Endothelial cell (in vitro differentiated cells): ENCODE measurements at regions not wholly inside any gene's neighbourhood (a gene's known extent, or its start where the extent isn't known, plus 50 kb on each side); places are given as distances from the start of the nearest gene placed in this dataset.

Source experiments
- DNase-seq: peaks from one replicate; pipeline ENCODE4 v3.0.0; 2021; ENCODE audit warnings: low spot score
- H3K27ac Mint-ChIP-seq: one replicate; pipeline ENCODE4 v1.8.0; 2021; ENCODE audit warnings: mixed read lengths, inconsistent platforms; ENCODE audit not compliant: unreplicated experiment
- H3K27me3 Mint-ChIP-seq: one replicate; pipeline ENCODE4 v1.8.0; 2021; ENCODE audit warnings: mild to moderate bottlenecking, moderate library complexity, mixed read lengths, inconsistent platforms; ENCODE audit not compliant: unreplicated experiment
- H3K36me3 Mint-ChIP-seq: one replicate; pipeline ENCODE4 v1.8.0; 2021; ENCODE audit warnings: mild to moderate bottlenecking, low read depth, mixed read lengths, inconsistent platforms; ENCODE audit not compliant: unreplicated experiment
- H3K4me1 Mint-ChIP-seq: one replicate; pipeline ENCODE4 v1.8.0; 2021; ENCODE audit warnings: mild to moderate bottlenecking, mixed read lengths, inconsistent platforms; ENCODE audit not compliant: unreplicated experiment
- H3K4me3 Mint-ChIP-seq: one replicate; pipeline ENCODE4 v1.8.0; 2021; ENCODE audit warnings: mild to moderate bottlenecking, mixed read lengths, inconsistent platforms; ENCODE audit not compliant: unreplicated experiment
- H3K9me3 Mint-ChIP-seq: one replicate; pipeline ENCODE4 v1.8.0; 2021; ENCODE audit warnings: mixed read lengths, inconsistent platforms; ENCODE audit not compliant: unreplicated experiment
- CTCF ChIP-seq: fragments of 200-600 bp; sonication (generic); IDR thresholded peaks from one replicate; pipeline ENCODE4 v1.5.0; 2021; ENCODE audit warnings: antibody characterized with exemption; ENCODE audit not compliant: unreplicated experiment

- H3K9me3 Mint-ChIP-seq = no peaks in the 10 kb centered on the region
- no peak overlapping the region for H3K4me3 Mint-ChIP-seq
These were observed 358.0 kb downstream of the FGF9 start for GRCh38 chr13:22028831-22029230.

DNA sequence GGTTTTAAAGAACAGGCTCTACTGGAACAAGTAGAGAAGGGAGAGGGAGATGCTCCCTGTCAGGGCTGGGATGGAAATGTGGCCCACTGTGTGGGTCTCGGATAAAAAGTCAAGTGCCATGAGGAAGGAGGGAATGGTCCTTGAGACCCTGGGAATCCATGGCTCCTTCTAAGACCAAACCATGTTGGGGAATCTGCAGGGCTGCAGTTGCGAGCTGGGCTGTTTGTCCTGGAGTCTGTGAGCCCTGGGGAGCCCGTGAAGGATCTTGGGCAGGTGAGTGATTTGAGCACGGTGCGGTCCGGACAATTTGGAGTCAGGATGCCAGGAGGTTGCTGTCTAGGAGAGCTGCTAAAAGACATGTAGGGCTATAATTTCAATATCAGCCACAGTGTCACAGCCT is 359.4 kb downstream of the FGF9 start:
- no peaks in the 10 kb centered on the region for H3K36me3 Mint-ChIP-seq
- DNase-seq = no peak
- no peak for TF ChIP-seq CTCF

More at GRCh38 chr13:22028831-22029230, 358.0 kb downstream of the FGF9 start:
- TF ChIP-seq CTCF = no peak
- Mint-ChIP-seq H3K27ac (no peak overlapping the region), H3K4me1 (no peaks in the 10 kb centered on the region), H3K36me3 (no peaks in the 10 kb centered on the region), H3K27me3 (peaks cover 2% of the 10 kb centered on the region)
- DNase-seq = no peak

DNA sequence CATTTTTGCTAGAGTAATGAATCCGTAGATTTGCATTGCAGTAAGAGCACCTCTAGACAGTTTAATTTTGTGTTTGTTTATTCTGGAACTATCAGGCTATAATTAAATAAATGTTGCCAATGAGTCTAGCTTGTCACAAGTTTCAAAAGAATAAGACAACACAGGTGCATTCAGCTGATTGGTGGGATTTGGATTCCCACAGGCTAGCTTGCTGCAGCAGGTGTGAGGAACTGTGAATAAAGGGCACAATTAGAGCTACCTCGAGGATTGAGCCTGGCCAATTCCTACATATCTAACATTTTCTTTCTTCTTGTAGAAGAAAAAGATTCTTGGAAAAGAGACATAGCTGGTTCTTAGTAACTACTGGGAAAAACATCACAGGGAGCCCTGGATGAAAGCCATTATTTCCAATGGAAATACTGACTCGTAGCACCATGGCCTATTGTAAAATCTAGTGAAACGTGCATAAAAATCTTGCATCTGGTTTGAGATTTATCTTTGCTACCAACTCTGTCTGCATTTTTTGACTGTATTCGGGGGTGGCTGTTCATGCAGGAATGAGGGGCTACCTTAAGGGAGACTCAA is 360.9 kb downstream of the FGF9 start:
- no peak for TF ChIP-seq CTCF
- Mint-ChIP-seq H3K4me1 (no peaks in the 10 kb centered on the region), H3K36me3 (no peaks in the 10 kb centered on the region), H3K27me3 (peaks cover 2% of the 10 kb centered on the region), H3K9me3 (no peaks in the 10 kb centered on the region), H3K27ac (no peak overlapping the region), H3K4me3 (no peak overlapping the region)
- DNase-seq = no peak

More for the DNA sequence above, 359.4 kb downstream of the FGF9 start:
- H3K4me3 Mint-ChIP-seq = no peak overlapping the region
- peaks cover 2% of the 10 kb centered on the region for H3K27me3 Mint-ChIP-seq
- no peaks in the 10 kb centered on the region for H3K4me1 Mint-ChIP-seq
- no peaks in the 10 kb centered on the region for H3K9me3 Mint-ChIP-seq
- no peak overlapping the region for H3K27ac Mint-ChIP-seq

GRCh38 chr13:22032905-22033304 is 362.0 kb downstream of the FGF9 start:
- H3K27me3 Mint-ChIP-seq = peaks cover 2% of the 10 kb centered on the region
- H3K9me3 Mint-ChIP-seq = no peaks in the 10 kb centered on the region
- H3K36me3 Mint-ChIP-seq = no peaks in the 10 kb centered on the region
- H3K27ac Mint-ChIP-seq = no peak overlapping the region
- H3K4me1 Mint-ChIP-seq = no peaks in the 10 kb centered on the region
- H3K4me3 Mint-ChIP-seq = no peak overlapping the region
- DNase-seq = no peak
- no peak for TF ChIP-seq CTCF

DNA sequence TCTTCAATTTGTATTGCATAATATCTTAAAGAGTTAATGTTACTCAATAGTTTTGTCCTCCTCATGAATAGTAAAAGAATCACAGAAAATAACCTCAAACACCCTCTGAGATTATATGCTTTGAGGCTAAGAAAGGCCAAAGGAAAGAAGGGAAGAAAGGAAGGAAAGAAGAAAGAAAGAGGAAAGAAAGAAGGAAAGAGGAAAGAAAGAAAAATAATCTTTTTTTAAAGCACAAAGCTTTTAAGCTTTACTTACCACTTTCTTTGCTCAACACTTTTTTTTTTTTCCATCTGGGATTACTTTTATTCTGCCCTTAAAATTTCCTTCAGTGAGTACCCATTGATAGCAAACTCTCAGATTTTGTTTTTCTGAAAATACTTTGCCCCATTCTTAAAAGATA is 369.1 kb downstream of the FGF9 start:
- Mint-ChIP-seq H3K27me3 (no peaks in the 10 kb centered on the region), H3K4me1 (no peaks in the 10 kb centered on the region), H3K36me3 (no peaks in the 10 kb centered on the region), H3K4me3 (no peak overlapping the region), H3K9me3 (no peaks in the 10 kb centered on the region), H3K27ac (no peak overlapping the region)
- DNase-seq = no peak
- TF ChIP-seq CTCF = no peak
